G401.6 (cell line): ENCODE measurements at regions not wholly inside any gene's neighbourhood (a gene's known extent, or its start where the extent isn't known, plus 50 kb on each side); places are given as distances from the start of the nearest gene placed in this dataset.
"Not testable (repeated sequence)": the region's sequence is repeated elsewhere in the genome, so short reads cannot be mapped to it uniquely, and the experiment has no call there.

Experiments used
- FAIRE-seq: peaks from 2 replicates; lab custom pipeline; 2012; peaks lifted over from hg19 to GRCh38; lab: Jason Lieb, UNC

GRCh38 chr14:28629328-28630004 lies 137.1 kb upstream of the FOXG1 start:
- FAIRE-seq = no peak

- no peak for FAIRE-seq
Measured at GRCh38 chr14:28630100-28630499, 136.5 kb upstream of the FOXG1 start.

GRCh38 chr14:28635387-28635786 lies 131.2 kb upstream of the FOXG1 start:
- peak; percentile 80 for FAIRE-seq

GRCh38 chr14:28635816-28636215 lies 130.8 kb upstream of the FOXG1 start:
- FAIRE-seq = not testable (repeated sequence)

GRCh38 chr14:28641189-28641588 lies 125.4 kb upstream of the FOXG1 start:
- FAIRE-seq = not testable (repeated sequence)

GRCh38 chr14:28651148-28651547 lies 115.4 kb upstream of the FOXG1 start:
- FAIRE-seq = no peak

- no peak for FAIRE-seq
Measured at GRCh38 chr14:28652782-28653181, 113.8 kb upstream of the FOXG1 start.

GRCh38 chr14:28653521-28653920 lies 113.1 kb upstream of the FOXG1 start:
- FAIRE-seq = no peak

- no peak for FAIRE-seq
Measured at GRCh38 chr14:28656704-28657255, 109.8 kb upstream of the FOXG1 start.

GRCh38 chr14:28661171-28661772 lies 105.3 kb upstream of the FOXG1 start:
- no peak for FAIRE-seq

- no peak for FAIRE-seq
Measured at GRCh38 chr14:28666961-28667360, 99.6 kb upstream of the FOXG1 start.

GRCh38 chr14:28671425-28671824 lies 95.2 kb upstream of the FOXG1 start:
- FAIRE-seq = no peak

- no peak for FAIRE-seq
Measured at GRCh38 chr14:28673056-28673455, 93.5 kb upstream of the FOXG1 start.

GRCh38 chr14:28676479-28676878 lies 90.1 kb upstream of the FOXG1 start:
- FAIRE-seq = no peak

- FAIRE-seq = no peak
Measured at GRCh38 chr14:28677381-28677780, 89.2 kb upstream of the FOXG1 start.

GRCh38 chr14:28678887-28679286 lies 87.7 kb upstream of the FOXG1 start:
- FAIRE-seq = no peak

GRCh38 chr14:28681681-28682080 lies 84.9 kb upstream of the FOXG1 start:
- FAIRE-seq = no peak

- FAIRE-seq = no peak
Measured at GRCh38 chr14:28690029-28690692, 76.4 kb upstream of the FOXG1 start.

- no peak for FAIRE-seq
Measured at GRCh38 chr14:28695109-28695508, 71.5 kb upstream of the FOXG1 start.

GRCh38 chr14:28701733-28702132 lies 64.9 kb upstream of the FOXG1 start:
- no peak for FAIRE-seq

- FAIRE-seq = no peak
Measured at GRCh38 chr14:28703482-28703881, 63.1 kb upstream of the FOXG1 start.

GRCh38 chr14:28704153-28704552 lies 62.4 kb upstream of the FOXG1 start:
- FAIRE-seq = no peak

GRCh38 chr14:28707814-28708213 lies 58.8 kb upstream of the FOXG1 start:
- FAIRE-seq = no peak
